ENCODE measurements at regions not wholly inside any gene's neighbourhood (a gene's known extent, or its start where the extent isn't known, plus 50 kb on each side); places are given as distances from the start of the nearest gene placed in this dataset.
A peak's percentile ranks its signal among the peaks of the same experiment; 100 is the strongest.

GRCh38 chr3:117898722-117899522 is 1135.7 kb downstream of the IGSF11 start:
- peak; percentile 48; the same call in 1 of the 2 replicates for TF ChIP-seq CTCF (IDR thresholded peaks at IDR 0.05)
- no peak for TF ChIP-seq RFX5 (IDR thresholded peaks at IDR 0.05; ENCODE audit: low read length)
- TF ChIP-seq GATA2 (CRISPR knock-in tag; IDR thresholded peaks at IDR 0.05): no peak
- no peak for TF ChIP-seq PBX3 (IDR thresholded peaks at IDR 0.05)
